Uterus (tissue), 3 donors: ENCODE measurements at regions not wholly inside any gene's neighbourhood (a gene's known extent, or its start where the extent isn't known, plus 50 kb on each side); places are given as distances from the start of the nearest gene placed in this dataset.

Source experiments
- DNase-seq, 2 donors: peaks; one replicate each; pipeline ENCODE4 v3.0.0-alpha.2; 2019 to 2020
- H3K27ac ChIP-seq, 2 donors: fragments of 200-600 bp; sonication (generic); 1 replicate in 1 of 2; 2 replicates in 1 of 2; pipeline ENCODE4 v1.5.1; 2016 to 2018
- H3K27me3 ChIP-seq, 2 donors: fragments of 200-600 bp; sonication (generic); one replicate each; pipeline ENCODE4 v1.5.1; 2018 to 2019; ENCODE audit warnings: control low read depth in 1 of 2
- H3K36me3 ChIP-seq, 2 donors: fragments of 200-600 bp; sonication (generic); one replicate each; pipeline ENCODE4 v1.5.1; 2019; ENCODE audit warnings: control low read depth in 1 of 2
- H3K4me1 ChIP-seq, 2 donors: fragments of 200-600 bp; sonication (generic); one replicate each; pipeline ENCODE4 v1.5.1; 2018 to 2019; ENCODE audit warnings: control low read depth in 1 of 2
- H3K4me3 ChIP-seq, 2 donors: fragments of 200-600 bp; sonication (generic); 1 replicate in 1 of 2; 2 replicates in 1 of 2; pipeline ENCODE4 v1.5.1; 2018 to 2019; ENCODE audit warnings: mild to moderate bottlenecking in 1 of 2
- H3K9me3 ChIP-seq, 2 donors: fragments of 200-600 bp; sonication (generic); one replicate each; pipeline ENCODE4 v1.5.1; 2019; ENCODE audit warnings: control low read depth in 1 of 2
- POLR2A ChIP-seq, 2 donors: fragments of 450-650 bp; IDR thresholded peaks; one replicate each; pipeline ENCODE4 v1.6.1; 2016; ENCODE audit warnings: antibody characterized with exemption in 2 of 2, mild to moderate bottlenecking in 1 of 2, moderate library complexity in 1 of 2
- intact Hi-C: fragments of 100-400 bp; cut with DNase I; formaldehyde crosslinking; loops from one replicate; pipeline ENCODE4 v1.15.1; 2023; ENCODE audit warnings: low total_unique reads
- TF ChIP-seq, protein P1 (sequence below), 4 experiments: fragments of 200-600 bp in 2 of 4; fragments of 450-650 bp in 2 of 4; sonication (generic) in 2 of 4; IDR thresholded peaks; one replicate each; pipeline ENCODE4 v1.5.1; 2016 to 2019; ENCODE audit warnings: antibody characterized with exemption in 4 of 4, mild to moderate bottlenecking in 2 of 4, moderate library complexity in 1 of 4
- donor health status: DM: yes; HTN: yes; CAD: no.

DNA sequence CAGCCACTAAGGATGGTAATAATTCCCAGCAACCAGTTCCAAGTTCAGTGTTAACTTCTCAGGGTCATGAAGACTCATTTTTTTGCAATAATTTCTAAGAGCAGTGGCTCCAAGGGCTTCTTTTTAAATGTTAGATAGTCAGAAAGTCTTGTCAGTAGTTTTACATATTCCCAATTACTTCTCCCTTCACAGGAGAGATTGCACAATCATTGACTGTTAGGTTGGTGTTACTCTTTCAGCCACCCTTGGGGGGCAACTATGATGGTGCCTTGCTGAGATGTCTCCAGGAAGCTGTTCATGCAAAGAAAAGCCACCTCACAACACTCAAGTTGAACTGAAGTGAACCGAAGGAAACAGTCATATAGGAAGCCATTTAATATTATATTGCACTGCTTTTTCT lies 127.9 kb upstream of the DOCK10 start:
- no peak for DNase-seq
- TF ChIP-seq POLR2A (IDR thresholded peaks at IDR 0.05) = no peak
- TF ChIP-seq, protein P1, sequence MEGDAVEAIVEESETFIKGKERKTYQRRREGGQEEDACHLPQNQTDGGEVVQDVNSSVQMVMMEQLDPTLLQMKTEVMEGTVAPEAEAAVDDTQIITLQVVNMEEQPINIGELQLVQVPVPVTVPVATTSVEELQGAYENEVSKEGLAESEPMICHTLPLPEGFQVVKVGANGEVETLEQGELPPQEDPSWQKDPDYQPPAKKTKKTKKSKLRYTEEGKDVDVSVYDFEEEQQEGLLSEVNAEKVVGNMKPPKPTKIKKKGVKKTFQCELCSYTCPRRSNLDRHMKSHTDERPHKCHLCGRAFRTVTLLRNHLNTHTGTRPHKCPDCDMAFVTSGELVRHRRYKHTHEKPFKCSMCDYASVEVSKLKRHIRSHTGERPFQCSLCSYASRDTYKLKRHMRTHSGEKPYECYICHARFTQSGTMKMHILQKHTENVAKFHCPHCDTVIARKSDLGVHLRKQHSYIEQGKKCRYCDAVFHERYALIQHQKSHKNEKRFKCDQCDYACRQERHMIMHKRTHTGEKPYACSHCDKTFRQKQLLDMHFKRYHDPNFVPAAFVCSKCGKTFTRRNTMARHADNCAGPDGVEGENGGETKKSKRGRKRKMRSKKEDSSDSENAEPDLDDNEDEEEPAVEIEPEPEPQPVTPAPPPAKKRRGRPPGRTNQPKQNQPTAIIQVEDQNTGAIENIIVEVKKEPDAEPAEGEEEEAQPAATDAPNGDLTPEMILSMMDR (IDR thresholded peaks at IDR 0.05) = no peak
- Histone ChIP-seq H3K27me3 (no peaks in the 10 kb centered on the region), H3K4me1 (no peaks in the 10 kb centered on the region), H3K36me3 (no peaks in the 10 kb centered on the region), H3K27ac (no peak overlapping the region), H3K4me3 (no peak overlapping the region), H3K9me3 (no peaks in the 10 kb centered on the region)
- intact Hi-C loops = no loop called here

DNA sequence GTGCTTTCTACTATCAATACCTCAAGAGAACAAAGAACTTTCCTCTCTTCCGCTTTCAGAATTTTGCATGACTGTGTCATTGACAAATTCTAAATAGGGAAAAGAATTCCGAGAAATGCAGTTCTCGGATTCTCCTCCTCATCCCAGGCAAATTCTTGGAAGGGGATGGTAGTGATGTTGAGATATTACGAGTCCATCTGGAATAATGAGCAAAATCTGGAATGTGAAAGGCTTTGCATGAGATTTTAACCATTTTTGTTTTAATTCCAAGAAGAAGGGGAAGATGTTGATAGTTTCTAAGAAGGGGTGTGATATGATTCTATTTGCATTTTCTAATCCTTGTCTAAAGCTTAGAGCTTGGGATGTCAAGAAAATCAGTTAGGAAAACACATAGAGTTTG lies 127.1 kb upstream of the DOCK10 start:
- Histone ChIP-seq H3K27me3 (no peaks in the 10 kb centered on the region), H3K9me3 (no peaks in the 10 kb centered on the region), H3K4me3 (no peak overlapping the region), H3K27ac (no peak overlapping the region), H3K4me1 (no peaks in the 10 kb centered on the region), H3K36me3 (no peaks in the 10 kb centered on the region)
- no peak for TF ChIP-seq POLR2A (IDR thresholded peaks at IDR 0.05)
- TF ChIP-seq, protein P1 (IDR thresholded peaks at IDR 0.05) = no peak
- intact Hi-C loops = no loop called here
- no peak for DNase-seq

DNA sequence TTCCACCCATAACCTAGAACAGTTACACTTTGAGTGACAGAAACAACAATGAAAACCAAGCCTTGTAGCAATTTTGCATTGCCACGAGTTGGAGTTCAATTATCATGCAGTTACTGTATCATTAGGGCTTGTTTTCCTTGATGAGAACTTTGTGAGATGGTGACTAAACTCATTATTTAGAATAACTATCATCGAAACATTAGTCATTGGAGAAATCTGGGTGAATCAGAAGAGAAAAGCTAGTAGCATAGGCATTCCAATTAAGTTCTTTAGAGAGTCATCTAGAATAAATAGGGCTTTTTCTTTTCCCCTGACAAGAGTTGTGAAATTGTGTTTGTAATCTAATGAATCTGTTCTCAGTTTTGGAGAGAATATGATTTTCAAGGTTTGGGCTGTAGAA lies 122.8 kb upstream of the DOCK10 start:
- DNase-seq = no peak
- intact Hi-C loops = no loop called here
- H3K36me3 ChIP-seq = no peaks in the 10 kb centered on the region
- H3K4me1 ChIP-seq = no peaks in the 10 kb centered on the region
- no peak overlapping the region for H3K4me3 ChIP-seq
- H3K9me3 ChIP-seq = no peaks in the 10 kb centered on the region
- no peak for TF ChIP-seq POLR2A (IDR thresholded peaks at IDR 0.05)
- TF ChIP-seq, protein P1 (IDR thresholded peaks at IDR 0.05) = no peak
- no peak overlapping the region for H3K27ac ChIP-seq
- no peaks in the 10 kb centered on the region for H3K27me3 ChIP-seq

DNA sequence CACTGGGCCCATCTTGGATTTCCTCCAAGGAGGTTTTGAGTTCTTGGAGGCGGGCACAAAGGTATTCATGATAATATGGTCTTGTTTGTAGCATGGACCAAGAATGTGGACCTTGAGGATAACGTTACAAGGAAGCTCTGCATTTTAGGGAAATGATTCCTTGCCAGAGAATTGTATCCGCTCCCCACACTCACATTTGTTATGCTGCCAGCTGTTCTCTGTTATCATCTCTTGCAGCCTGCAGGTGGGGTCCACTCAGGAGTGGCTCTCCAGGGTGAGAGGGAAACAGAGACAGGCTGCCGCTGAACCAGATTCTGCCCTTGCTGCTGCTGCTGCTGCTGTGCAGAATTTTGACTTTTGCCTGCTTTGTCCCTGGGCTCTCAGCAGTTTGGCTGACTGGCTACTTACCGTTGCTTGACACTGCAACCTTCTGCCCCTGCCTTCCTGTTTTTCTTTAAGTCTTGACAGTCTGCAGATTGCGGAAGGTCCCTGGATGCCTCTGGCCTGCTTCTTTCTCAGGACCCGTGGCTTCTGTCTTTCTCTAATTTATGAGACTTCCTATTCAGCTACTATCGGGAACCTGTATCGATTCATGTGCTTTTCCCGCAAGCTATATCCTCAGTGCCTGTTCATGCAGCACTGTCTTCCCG lies 122.3 kb upstream of the DOCK10 start:
- H3K9me3 ChIP-seq = no peaks in the 10 kb centered on the region
- H3K27ac ChIP-seq = no peak overlapping the region
- DNase-seq = no peak
- TF ChIP-seq, protein P1 (IDR thresholded peaks at IDR 0.05) = no peak
- TF ChIP-seq POLR2A (IDR thresholded peaks at IDR 0.05) = no peak
- no peaks in the 10 kb centered on the region for H3K4me1 ChIP-seq
- no peaks in the 10 kb centered on the region for H3K27me3 ChIP-seq
- H3K4me3 ChIP-seq = no peak overlapping the region
- H3K36me3 ChIP-seq = no peaks in the 10 kb centered on the region
- intact Hi-C loops = no loop called here

DNA sequence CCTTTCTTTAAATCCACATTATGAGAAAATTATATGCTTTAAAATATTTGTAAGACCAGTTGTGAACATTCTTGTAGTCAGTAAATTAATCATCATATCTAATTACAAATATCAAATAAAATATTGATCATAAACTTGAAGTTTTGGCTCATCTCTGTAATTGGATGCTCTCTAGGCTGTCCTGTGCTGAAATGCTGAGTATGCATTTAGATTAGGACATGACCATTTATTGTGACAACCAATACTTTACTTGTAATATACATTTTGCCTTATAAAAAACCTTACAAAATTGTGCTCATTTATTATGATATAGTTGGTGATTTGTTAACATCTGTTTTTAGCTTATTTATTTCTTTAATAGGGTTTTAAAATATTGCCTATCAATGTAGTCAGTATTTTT lies 116.1 kb upstream of the DOCK10 start:
- Histone ChIP-seq H3K9me3 (no peaks in the 10 kb centered on the region), H3K27me3 (no peaks in the 10 kb centered on the region), H3K4me3 (no peak overlapping the region), H3K27ac (no peak overlapping the region), H3K4me1 (no peaks in the 10 kb centered on the region), H3K36me3 (no peaks in the 10 kb centered on the region)
- TF ChIP-seq, protein P1 (IDR thresholded peaks at IDR 0.05) = no peak
- TF ChIP-seq POLR2A (IDR thresholded peaks at IDR 0.05) = no peak
- no peak for DNase-seq
- intact Hi-C loops = no loop called here
